ENCODE measurements at regions not wholly inside any gene's neighbourhood (a gene's known extent, or its start where the extent isn't known, plus 50 kb on each side); places are given as distances from the start of the nearest gene placed in this dataset.

DNA sequence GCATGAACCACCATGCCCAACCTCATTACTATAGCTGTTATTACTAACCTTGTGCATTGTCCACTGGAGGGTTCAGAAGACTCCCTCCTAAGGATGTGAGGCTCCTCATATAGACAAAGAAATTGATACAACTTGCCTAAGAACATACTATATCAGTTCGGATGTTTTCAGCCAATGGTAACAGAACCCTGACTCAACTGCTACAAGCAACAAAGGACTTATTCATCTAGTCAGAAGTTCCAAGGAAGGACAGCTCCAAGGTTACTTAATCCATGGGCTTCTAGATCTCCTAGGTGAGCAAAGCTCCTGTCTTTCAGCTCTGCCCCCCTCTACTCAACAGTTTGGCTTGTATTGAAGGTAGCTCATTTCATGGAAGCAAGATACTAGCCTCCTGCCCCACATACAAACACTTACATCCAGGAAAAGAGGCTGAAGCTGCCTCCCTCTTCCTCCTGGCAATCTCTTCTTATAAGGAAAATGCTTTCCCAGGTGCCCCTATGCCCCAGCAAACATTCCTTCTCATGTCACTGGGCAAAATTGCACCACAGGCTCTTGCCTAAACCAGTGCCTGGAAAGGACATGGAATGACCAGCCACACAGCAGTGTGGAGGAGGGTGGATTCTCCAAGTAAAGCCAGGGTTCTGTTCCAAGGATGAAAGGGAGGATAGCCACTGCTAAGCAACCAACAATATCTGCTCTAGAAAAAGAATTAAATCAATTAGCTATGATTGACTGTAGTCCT, 497.8 kb downstream of the FOXO1 start:
- Histone ChIP-seq H3K27me3 (ENCODE audit: control insufficient read depth in 1 of 2, insufficient read depth in 1 of 2, low read length in 2 of 2) (peaks cover 0 to 8% of the 10 kb centered on the region in 2 experiments), H3K27ac (ENCODE audit: low read length, poor library complexity, severe bottlenecking) (no peak overlapping the region), H2BK15ac (ENCODE audit: low read depth, poor library complexity, severe bottlenecking) (no peak overlapping the region), H2BK120ac (ENCODE audit: low read depth, low read length) (no peak overlapping the region), H2BK12ac (ENCODE audit: low read length in 2 of 2) (no peak overlapping the region), H2BK5ac (ENCODE audit: low read depth, low read length, poor library complexity, severe bottlenecking) (no peak overlapping the region), H2AK5ac (ENCODE audit: low read length, severe bottlenecking) (no peak overlapping the region), H3K18ac (ENCODE audit: low read depth in 1 of 2, low read length in 2 of 2) (no peak overlapping the region), H3K4me2 (ENCODE audit: low read length, poor library complexity, severe bottlenecking) (no peak overlapping the region), H3K4me1 (ENCODE audit: control insufficient read depth, insufficient read depth, low read depth, low read length) (peaks cover 9% of the 10 kb centered on the region), H4K91ac (ENCODE audit: low read length) (no peak overlapping the region), H3K9ac (ENCODE audit: low read length) (no peak overlapping the region), H2AFZ (ENCODE audit: low read depth, low read length) (no peak overlapping the region), H3K9me3 (ENCODE audit: control insufficient read depth, low read length) (no peaks in the 10 kb centered on the region), H3K14ac (ENCODE audit: low read length in 2 of 2) (no peak overlapping the region), H3K79me1 (replicated peaks; ENCODE audit: low read length, poor library complexity, severe bottlenecking) (no peaks in the 10 kb centered on the region), H4K8ac (ENCODE audit: low read length) (no peak overlapping the region), H3K36me3 (ENCODE audit: control insufficient read depth in 1 of 2, insufficient read depth in 2 of 2, low read depth in 1 of 2, low read length in 2 of 2) (no peaks in the 10 kb centered on the region), H3K4ac (ENCODE audit: low read depth in 1 of 2, low read length in 2 of 2) (no peak overlapping the region), H3K23ac (ENCODE audit: low read length in 2 of 2) (no peak overlapping the region), H3K4me3 (ENCODE audit: insufficient read depth in 1 of 2, low read depth in 1 of 2, low read length in 2 of 2) (no peak overlapping the region)
- 100% methylated on average over 1 of the region's 1 CpG for WGBS
- DNase-seq, result no peak

DNA sequence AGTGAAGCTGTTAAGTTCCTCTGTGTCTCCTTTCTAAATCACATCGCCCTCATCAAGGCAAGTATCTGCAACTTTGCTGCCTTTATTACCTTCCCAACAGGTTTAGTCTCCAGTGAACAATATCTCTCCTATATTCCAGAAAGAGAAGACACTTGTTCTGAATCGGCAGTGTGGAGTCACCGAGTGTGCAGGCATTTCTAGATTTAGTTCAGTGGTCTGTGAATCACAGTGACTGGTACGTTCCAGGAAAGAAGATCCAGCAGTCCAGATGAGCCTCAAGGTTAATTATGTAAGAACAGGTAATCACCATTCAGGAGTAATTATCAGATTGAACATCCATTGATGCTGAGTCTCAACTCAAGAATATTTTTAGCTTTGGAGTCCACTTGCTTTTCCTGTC, 497.0 kb downstream of the FOXO1 start:
- no peak overlapping the region for H2BK120ac ChIP-seq (ENCODE audit: low read depth, low read length)
- no peaks in the 10 kb centered on the region for H3K79me1 ChIP-seq (replicated peaks; ENCODE audit: low read length, poor library complexity, severe bottlenecking)
- no peak for DNase-seq
- peak overlapping the region in 1 of 2 experiments; percentile 23 for H2BK12ac ChIP-seq (ENCODE audit: low read length in 2 of 2)
- H3K4me1 ChIP-seq (ENCODE audit: control insufficient read depth, insufficient read depth, low read depth, low read length), result peaks cover 4% of the 10 kb centered on the region
- H4K91ac ChIP-seq (ENCODE audit: low read length), result no peak overlapping the region
- no peak overlapping the region for H3K14ac ChIP-seq (ENCODE audit: low read length in 2 of 2)
- H3K4me2 ChIP-seq (ENCODE audit: low read length, poor library complexity, severe bottlenecking), result no peak overlapping the region
- H3K23ac ChIP-seq (ENCODE audit: low read length in 2 of 2), result no peak overlapping the region
- H3K9ac ChIP-seq (ENCODE audit: low read length), result no peak overlapping the region
- peaks cover 0 to 8% of the 10 kb centered on the region in 2 experiments for H3K27me3 ChIP-seq (ENCODE audit: control insufficient read depth in 1 of 2, insufficient read depth in 1 of 2, low read length in 2 of 2)
- no peak overlapping the region for H2AK5ac ChIP-seq (ENCODE audit: low read length, severe bottlenecking)
- H3K4me3 ChIP-seq (ENCODE audit: insufficient read depth in 1 of 2, low read depth in 1 of 2, low read length in 2 of 2), result no peak overlapping the region
- no peak overlapping the region for H4K8ac ChIP-seq (ENCODE audit: low read length)
- no peaks in the 10 kb centered on the region for H3K36me3 ChIP-seq (ENCODE audit: control insufficient read depth in 1 of 2, insufficient read depth in 2 of 2, low read depth in 1 of 2, low read length in 2 of 2)
- 90% methylated on average over 4 of the region's 4 CpGs for WGBS
- no peak overlapping the region for H3K18ac ChIP-seq (ENCODE audit: low read depth in 1 of 2, low read length in 2 of 2)
- H3K9me3 ChIP-seq (ENCODE audit: control insufficient read depth, low read length), result no peaks in the 10 kb centered on the region
- no peak overlapping the region for H3K27ac ChIP-seq (ENCODE audit: low read length, poor library complexity, severe bottlenecking)
- H2BK5ac ChIP-seq (ENCODE audit: low read depth, low read length, poor library complexity, severe bottlenecking), result no peak overlapping the region
- no peak overlapping the region for H3K4ac ChIP-seq (ENCODE audit: low read depth in 1 of 2, low read length in 2 of 2)
- no peak overlapping the region for H2BK15ac ChIP-seq (ENCODE audit: low read depth, poor library complexity, severe bottlenecking)
- no peak overlapping the region for H2AFZ ChIP-seq (ENCODE audit: low read depth, low read length)

DNA sequence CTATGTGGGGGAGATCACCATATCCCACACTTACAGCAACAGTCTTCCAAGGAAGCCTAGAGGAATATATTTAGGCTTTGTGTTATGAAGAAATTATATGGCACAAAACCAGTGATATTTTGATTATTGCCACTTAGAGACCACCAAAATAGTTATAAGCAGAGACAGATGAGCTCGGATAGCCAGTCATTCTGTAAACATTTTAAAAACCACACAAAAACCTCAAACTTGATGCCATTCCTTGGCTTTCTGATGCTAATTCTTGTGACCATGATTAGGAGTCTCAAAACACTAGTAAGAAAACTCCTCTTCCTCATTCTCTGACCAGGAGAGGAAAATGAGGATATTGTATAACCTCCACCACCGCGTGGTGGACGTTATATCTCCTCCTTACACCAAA, 496.4 kb downstream of the FOXO1 start:
- H2BK5ac ChIP-seq (ENCODE audit: low read depth, low read length, poor library complexity, severe bottlenecking), result no peak overlapping the region
- no peak overlapping the region for H4K8ac ChIP-seq (ENCODE audit: low read length)
- no peak overlapping the region for H2BK12ac ChIP-seq (ENCODE audit: low read length in 2 of 2)
- WGBS, result 42% methylated on average over 1 of the region's 4 CpGs
- no peak overlapping the region for H3K23ac ChIP-seq (ENCODE audit: low read length in 2 of 2)
- no peak overlapping the region for H4K91ac ChIP-seq (ENCODE audit: low read length)
- no peak overlapping the region for H3K14ac ChIP-seq (ENCODE audit: low read length in 2 of 2)
- no peaks in the 10 kb centered on the region for H3K36me3 ChIP-seq (ENCODE audit: control insufficient read depth in 1 of 2, insufficient read depth in 2 of 2, low read depth in 1 of 2, low read length in 2 of 2)
- H3K4me3 ChIP-seq (ENCODE audit: insufficient read depth in 1 of 2, low read depth in 1 of 2, low read length in 2 of 2), result no peak overlapping the region
- H3K4ac ChIP-seq (ENCODE audit: low read depth in 1 of 2, low read length in 2 of 2), result no peak overlapping the region
- no peak for DNase-seq
- no peak overlapping the region for H3K4me2 ChIP-seq (ENCODE audit: low read length, poor library complexity, severe bottlenecking)
- no peak overlapping the region for H2AFZ ChIP-seq (ENCODE audit: low read depth, low read length)
- no peaks in the 10 kb centered on the region for H3K79me1 ChIP-seq (replicated peaks; ENCODE audit: low read length, poor library complexity, severe bottlenecking)
- H3K9me3 ChIP-seq (ENCODE audit: control insufficient read depth, low read length), result no peaks in the 10 kb centered on the region
- H3K4me1 ChIP-seq (ENCODE audit: control insufficient read depth, insufficient read depth, low read depth, low read length), result peaks cover 4% of the 10 kb centered on the region
- H3K27ac ChIP-seq (ENCODE audit: low read length, poor library complexity, severe bottlenecking), result no peak overlapping the region
- peaks cover 0 to 8% of the 10 kb centered on the region in 2 experiments for H3K27me3 ChIP-seq (ENCODE audit: control insufficient read depth in 1 of 2, insufficient read depth in 1 of 2, low read length in 2 of 2)
- H2BK120ac ChIP-seq (ENCODE audit: low read depth, low read length), result no peak overlapping the region
- no peak overlapping the region for H3K18ac ChIP-seq (ENCODE audit: low read depth in 1 of 2, low read length in 2 of 2)
- no peak overlapping the region for H3K9ac ChIP-seq (ENCODE audit: low read length)
- no peak overlapping the region for H2BK15ac ChIP-seq (ENCODE audit: low read depth, poor library complexity, severe bottlenecking)
- no peak overlapping the region for H2AK5ac ChIP-seq (ENCODE audit: low read length, severe bottlenecking)

DNA sequence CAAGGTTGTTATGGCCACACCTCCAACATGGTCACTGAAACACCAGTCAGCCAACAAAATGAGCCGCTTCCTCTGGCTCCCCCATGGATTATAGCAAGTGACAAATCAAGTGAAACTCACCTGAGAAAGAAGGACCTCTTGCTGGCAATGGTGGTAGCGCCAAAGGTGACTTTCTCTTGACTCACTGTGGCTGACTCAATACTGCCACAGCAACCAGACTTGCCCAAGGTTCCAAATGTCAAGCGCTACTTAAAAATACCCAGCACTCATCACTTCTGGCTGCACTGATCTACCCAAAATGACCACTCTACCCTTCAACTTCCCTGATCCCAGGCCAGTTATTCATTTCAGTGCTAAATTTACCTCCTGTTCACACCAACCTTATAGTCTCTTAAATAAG, 495.5 kb downstream of the FOXO1 start:
- H3K36me3 ChIP-seq (ENCODE audit: control insufficient read depth in 1 of 2, insufficient read depth in 2 of 2, low read depth in 1 of 2, low read length in 2 of 2), result no peaks in the 10 kb centered on the region
- no peak overlapping the region for H2AFZ ChIP-seq (ENCODE audit: low read depth, low read length)

More for the DNA sequence above, 495.5 kb downstream of the FOXO1 start:
- Histone ChIP-seq H3K14ac (ENCODE audit: low read length in 2 of 2) (no peak overlapping the region), H4K91ac (ENCODE audit: low read length) (no peak overlapping the region), H3K9me3 (ENCODE audit: control insufficient read depth, low read length) (no peaks in the 10 kb centered on the region), H4K8ac (ENCODE audit: low read length) (no peak overlapping the region), H2AK5ac (ENCODE audit: low read length, severe bottlenecking) (no peak overlapping the region), H2BK5ac (ENCODE audit: low read depth, low read length, poor library complexity, severe bottlenecking) (no peak overlapping the region), H3K23ac (ENCODE audit: low read length in 2 of 2) (no peak overlapping the region), H2BK15ac (ENCODE audit: low read depth, poor library complexity, severe bottlenecking) (no peak overlapping the region), H3K4me2 (ENCODE audit: low read length, poor library complexity, severe bottlenecking) (no peak overlapping the region), H3K9ac (ENCODE audit: low read length) (no peak overlapping the region), H3K4me1 (ENCODE audit: control insufficient read depth, insufficient read depth, low read depth, low read length) (peaks cover 4% of the 10 kb centered on the region), H3K27me3 (ENCODE audit: control insufficient read depth in 1 of 2, insufficient read depth in 1 of 2, low read length in 2 of 2) (peaks cover 0 to 8% of the 10 kb centered on the region in 2 experiments), H3K4me3 (ENCODE audit: insufficient read depth in 1 of 2, low read depth in 1 of 2, low read length in 2 of 2) (no peak overlapping the region), H3K79me1 (replicated peaks; ENCODE audit: low read length, poor library complexity, severe bottlenecking) (no peaks in the 10 kb centered on the region), H3K18ac (ENCODE audit: low read depth in 1 of 2, low read length in 2 of 2) (no peak overlapping the region), H2BK120ac (ENCODE audit: low read depth, low read length) (no peak overlapping the region), H2BK12ac (ENCODE audit: low read length in 2 of 2) (no peak overlapping the region), H3K27ac (ENCODE audit: low read length, poor library complexity, severe bottlenecking) (no peak overlapping the region), H3K4ac (ENCODE audit: low read depth in 1 of 2, low read length in 2 of 2) (no peak overlapping the region)
- DNase-seq, result no peak
- WGBS, result 99% methylated on average over 3 of the region's 3 CpGs
